GM12865 (cell line): ENCODE measurements at regions not wholly inside any gene's neighbourhood (a gene's known extent, or its start where the extent isn't known, plus 50 kb on each side); places are given as distances from the start of the nearest gene placed in this dataset.

Experiments
- DNase-seq: peaks from one replicate; pipeline ENCODE4 v3.0.0; 2010; ENCODE audit warnings: low read depth
- H3K4me3 ChIP-seq: 2 replicates; pipeline ENCODE4 v1.5.1; 2011; ENCODE audit warnings: mild to moderate bottlenecking, low read depth, low read length, control low read depth
- TF ChIP-seq, protein P1 (sequence below): IDR thresholded peaks from 2 replicates; pipeline ENCODE4 v1.5.1; 2011; ENCODE audit warnings: low read length, control low read depth, low read depth, inconsistent platforms; ENCODE audit not compliant: insufficient read depth; ENCODE audit errors: missing control alignments

DNA sequence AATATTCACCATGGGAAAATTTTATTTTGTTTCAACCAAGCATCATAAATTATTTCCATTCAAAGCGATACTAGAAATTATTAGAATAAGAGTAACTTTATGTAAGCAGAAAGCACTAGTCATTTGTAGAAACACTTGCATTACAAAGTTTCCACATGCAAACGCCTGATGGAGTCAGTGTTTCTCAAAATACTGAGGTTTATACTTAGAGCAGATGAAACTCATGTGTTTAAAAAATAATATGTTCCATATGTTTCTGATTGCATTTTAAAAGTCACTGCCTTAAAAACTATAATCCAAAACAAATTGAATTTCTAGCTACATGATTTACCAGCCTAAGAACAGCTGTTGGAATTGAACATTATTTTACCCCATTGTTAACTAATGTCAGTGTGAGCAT, 1246.4 kb downstream of the SLC16A7 start:
- DNase-seq = no peak
- TF ChIP-seq, protein P1, sequence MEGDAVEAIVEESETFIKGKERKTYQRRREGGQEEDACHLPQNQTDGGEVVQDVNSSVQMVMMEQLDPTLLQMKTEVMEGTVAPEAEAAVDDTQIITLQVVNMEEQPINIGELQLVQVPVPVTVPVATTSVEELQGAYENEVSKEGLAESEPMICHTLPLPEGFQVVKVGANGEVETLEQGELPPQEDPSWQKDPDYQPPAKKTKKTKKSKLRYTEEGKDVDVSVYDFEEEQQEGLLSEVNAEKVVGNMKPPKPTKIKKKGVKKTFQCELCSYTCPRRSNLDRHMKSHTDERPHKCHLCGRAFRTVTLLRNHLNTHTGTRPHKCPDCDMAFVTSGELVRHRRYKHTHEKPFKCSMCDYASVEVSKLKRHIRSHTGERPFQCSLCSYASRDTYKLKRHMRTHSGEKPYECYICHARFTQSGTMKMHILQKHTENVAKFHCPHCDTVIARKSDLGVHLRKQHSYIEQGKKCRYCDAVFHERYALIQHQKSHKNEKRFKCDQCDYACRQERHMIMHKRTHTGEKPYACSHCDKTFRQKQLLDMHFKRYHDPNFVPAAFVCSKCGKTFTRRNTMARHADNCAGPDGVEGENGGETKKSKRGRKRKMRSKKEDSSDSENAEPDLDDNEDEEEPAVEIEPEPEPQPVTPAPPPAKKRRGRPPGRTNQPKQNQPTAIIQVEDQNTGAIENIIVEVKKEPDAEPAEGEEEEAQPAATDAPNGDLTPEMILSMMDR = no peak
- H3K4me3 ChIP-seq = no peak overlapping the region

- H3K4me3 ChIP-seq = no peak overlapping the region
- no peak for DNase-seq
- TF ChIP-seq, protein P1 = no peak
Observed at GRCh38 chr12:60844101-60844500, 1248.3 kb downstream of the SLC16A7 start.

- TF ChIP-seq, protein P1 = no peak
- H3K4me3 ChIP-seq = no peak overlapping the region
Observed at GRCh38 chr12:60844875-60845274, 1249.0 kb downstream of the SLC16A7 start.

DNA sequence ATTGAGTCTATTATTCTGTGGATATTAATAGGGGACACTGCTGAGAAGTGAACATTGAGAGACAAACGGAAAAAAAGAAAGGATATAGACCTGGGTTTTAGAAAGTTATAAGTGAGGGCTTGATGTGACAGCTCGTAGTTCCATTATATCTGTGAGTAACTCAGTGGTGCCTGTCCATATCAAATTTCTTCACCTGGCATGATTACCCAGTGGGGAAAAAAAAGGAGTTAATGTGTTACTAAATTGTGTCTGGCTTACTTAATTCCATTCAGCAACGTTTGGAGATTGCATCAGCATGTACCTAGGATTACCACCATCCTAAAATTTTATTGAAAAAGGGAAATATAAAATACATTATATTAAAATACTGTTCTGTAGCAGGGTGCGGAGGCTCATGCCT, 1249.9 kb downstream of the SLC16A7 start:
- TF ChIP-seq, protein P1 = no peak
- DNase-seq = no peak
- H3K4me3 ChIP-seq = no peak overlapping the region

More at GRCh38 chr12:60844875-60845274, 1249.0 kb downstream of the SLC16A7 start:
- no peak for DNase-seq

DNA sequence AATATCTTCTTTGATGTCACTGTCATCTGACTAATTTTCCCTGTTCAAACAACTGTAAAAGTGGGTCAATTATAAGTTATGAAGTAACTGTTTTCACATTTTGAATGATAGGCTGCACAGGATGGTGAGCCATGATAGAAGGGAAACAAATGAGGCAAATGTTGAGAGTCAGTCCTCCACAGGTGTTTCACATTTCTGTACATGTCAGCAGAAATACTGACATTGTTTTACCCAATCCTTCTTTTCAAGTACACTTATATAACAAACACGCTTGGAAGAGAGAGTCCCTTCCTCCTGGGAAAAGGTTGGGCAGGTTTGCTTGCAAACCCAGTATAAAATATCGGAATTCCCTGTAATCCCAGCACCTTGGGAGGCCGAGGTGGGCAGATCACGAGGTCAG, 1251.5 kb downstream of the SLC16A7 start:
- DNase-seq = no peak
- TF ChIP-seq, protein P1 = no peak
- no peak overlapping the region for H3K4me3 ChIP-seq

GRCh38 chr12:60849723-60850122, 1253.9 kb downstream of the SLC16A7 start:
- TF ChIP-seq, protein P1 = no peak
- H3K4me3 ChIP-seq = no peak overlapping the region
- DNase-seq = no peak

- H3K4me3 ChIP-seq = no peak overlapping the region
- TF ChIP-seq, protein P1 = no peak
- DNase-seq = no peak
Observed at GRCh38 chr12:60853407-60853806, 1257.6 kb downstream of the SLC16A7 start.
